ENCODE measurements at regions not wholly inside any gene's neighbourhood (a gene's known extent, or its start where the extent isn't known, plus 50 kb on each side); places are given as distances from the start of the nearest gene placed in this dataset.

DNA sequence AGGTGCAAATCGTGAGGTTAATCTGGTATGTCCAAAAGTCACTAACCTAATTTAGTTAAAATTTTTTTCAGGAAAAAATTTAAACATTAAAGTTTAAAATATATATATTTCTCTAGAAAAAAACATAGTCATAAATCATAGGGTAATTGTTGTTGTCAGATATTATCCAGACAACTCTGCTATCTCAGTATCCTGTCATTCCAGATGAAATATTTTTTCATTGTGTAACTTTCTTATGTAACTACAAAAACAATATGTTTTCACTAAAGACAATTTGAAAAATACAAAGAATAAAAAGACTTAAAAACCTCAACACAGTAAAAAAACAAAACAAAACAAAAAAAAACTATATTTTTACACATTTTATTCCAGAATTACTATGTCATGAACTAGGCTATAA is 57.6 kb downstream of the TENT5A start:
- DNase-seq = no peak

DNA sequence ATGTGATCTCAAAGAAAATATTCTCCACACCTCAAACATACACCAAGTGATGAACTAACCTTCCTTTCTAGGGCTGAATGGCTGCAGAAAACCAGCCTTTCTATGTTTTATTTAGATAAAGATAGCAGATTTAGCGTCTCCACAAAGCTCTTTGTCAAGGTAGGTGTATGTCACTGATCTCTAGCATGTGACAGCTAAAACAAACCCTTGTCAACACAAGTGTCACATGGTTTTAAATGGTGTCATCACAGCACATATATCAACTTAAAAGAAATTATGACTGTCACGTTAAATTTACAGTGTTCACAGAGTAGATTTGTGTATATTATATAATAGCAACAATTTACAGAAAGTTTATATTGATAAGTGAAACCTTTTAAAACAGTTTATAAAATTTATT is 58.3 kb downstream of the TENT5A start:
- DNase-seq = no peak

DNA sequence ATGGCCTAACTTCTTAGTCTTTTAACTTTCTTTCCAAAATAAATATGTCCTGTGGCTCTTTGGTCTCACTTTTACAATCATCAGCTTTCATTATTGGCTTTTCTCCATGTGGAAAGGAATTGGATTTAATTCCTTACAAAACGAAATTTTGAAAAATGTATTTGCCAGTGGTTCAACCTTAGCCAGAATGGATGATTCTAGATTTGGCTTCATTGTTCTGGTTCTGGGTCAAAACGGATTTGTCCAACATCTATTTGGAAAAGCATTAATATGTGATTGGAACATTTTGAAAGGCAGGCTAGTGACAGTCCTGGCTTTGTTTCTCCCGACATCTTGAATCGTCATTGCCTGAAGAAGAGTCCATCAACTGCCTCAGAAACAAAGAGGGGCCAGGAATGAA is 59.2 kb downstream of the TENT5A start:
- DNase-seq = no peak

DNA sequence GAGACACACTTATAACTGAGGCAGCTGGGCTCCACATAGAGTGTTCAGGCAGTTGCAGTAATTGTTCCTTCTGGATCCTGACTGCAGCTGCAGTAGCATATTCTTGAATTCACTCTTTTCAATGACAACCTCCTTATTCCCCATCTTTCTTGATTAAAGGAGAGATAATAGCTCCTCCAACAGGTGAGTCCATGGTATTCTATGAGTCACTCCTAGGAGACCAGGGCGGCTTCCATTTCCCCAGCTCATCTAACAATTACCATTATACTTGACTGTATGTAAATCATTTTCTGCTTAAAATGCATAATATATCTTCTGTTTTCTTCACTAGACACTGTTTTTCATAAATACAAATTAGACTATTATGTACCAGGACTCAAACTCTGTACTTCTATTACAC is 62.4 kb downstream of the TENT5A start:
- DNase-seq = no peak

DNA sequence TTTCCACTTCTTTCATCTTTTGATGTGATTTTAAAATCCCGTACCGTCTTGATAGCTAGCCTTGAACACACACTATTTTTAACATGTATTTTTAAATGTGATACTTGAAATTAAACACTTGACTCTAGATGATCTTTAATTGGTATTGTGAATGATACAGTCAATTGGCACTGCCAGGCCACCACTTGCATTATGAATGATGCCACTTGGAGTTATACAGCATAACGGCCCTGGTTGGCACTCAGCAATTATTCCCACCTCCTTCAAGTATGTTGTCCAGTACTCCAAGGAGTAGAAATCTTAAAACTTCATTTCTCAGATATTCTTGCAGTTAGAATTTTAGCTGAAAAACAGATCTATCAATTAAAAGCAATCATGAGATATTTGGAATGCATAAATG is 62.9 kb downstream of the TENT5A start:
- no peak for DNase-seq

DNA sequence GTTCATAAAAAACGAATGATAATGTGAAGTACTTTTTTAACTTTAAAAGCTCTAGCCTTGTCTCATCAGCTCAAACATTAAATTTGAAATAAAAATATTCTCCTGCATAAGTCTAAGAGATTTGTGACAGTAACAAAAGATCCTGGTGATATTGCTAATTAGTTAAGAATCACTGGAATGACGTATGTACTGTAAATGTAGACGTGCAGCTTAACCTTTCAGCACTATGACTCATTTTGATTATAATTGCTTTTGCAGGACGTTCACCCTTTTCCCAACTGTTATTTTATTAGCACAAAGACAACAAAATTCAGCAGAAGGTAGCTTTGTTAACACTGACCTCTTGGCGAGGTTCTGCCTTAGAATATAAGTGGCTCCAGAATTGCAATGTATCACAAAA is 68.6 kb downstream of the TENT5A start:
- no peak for DNase-seq

DNA sequence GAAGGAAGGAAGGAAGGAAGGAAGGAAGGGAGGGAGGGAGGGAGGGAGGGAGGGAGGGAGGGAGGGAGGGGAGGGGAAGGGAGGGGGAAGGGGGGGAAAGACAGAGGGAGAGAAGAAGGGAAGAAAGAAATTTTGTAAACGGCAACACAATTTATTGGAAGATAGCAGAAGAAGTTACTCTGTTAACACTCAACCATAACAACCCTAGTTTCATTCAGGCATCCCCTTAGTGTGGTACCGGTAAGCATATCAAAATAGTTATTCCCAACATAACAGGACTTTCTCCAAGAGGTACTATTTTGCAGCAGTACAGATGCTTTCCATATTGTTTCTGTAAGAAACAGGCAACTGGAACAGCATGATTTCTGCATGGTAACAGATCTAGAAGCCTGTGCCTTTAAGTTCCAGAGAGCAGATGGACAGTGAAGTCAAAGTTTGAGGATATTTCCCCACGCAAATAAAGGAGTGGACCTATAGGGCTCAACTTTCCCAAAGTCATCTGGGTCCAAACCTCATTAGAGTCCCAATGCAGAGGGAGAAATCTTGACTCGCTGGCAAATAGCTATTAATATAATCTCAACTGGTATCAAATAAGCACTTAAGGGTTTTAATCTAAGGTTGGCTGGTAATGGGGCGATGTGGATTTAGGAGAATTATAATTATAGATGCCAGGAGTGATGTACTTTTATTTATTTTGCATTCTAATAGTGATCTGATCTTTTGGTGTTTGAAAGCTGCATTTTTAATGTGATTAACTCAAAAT is 69.4 kb downstream of the TENT5A start:
- DNase-seq = no peak

DNA sequence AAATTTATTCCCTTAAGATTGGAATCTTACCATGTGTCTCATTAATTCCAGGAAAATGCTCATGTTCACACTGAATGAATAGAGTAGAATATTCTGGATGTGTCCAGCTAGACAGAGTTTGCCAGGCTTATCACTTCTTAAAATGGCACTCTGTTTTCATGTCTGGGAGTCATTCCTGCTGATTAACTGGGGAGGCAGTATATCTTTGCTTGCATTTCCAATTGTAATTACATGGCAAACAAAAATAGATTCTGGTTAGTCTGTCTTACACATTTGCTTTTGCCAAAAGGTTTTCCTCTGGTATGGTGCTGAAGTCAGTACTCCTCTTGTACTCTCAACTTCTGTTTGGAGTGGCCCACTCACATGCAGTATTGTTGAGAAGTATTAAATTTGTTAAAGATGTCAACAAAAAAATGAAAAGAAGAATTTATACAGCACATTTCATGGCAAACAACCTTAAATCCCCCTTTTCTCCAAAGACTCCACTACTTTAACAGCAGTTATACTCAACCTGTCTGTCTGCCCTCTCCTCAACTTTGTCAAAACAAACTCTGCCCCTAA is 70.2 kb downstream of the TENT5A start:
- no peak for DNase-seq

DNA sequence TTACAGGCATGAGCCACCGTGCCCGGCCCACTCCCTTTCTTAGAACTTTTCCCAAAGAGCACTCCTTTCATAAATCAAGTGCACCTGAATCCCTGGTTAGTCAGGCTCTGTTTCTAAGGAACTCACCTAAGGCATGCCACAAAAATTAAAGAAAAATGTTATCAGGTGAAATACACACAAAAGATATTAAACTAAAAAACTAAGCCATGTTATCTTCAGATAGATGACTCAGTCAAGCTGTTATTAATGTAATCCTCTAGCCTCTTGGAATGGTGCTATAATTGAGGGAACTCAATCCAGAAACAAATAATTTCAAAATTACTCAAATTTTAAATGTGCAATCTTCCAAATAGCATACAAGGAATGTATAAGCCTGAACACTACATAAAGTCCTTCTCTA is 83.0 kb downstream of the TENT5A start:
- no peak for DNase-seq

DNA sequence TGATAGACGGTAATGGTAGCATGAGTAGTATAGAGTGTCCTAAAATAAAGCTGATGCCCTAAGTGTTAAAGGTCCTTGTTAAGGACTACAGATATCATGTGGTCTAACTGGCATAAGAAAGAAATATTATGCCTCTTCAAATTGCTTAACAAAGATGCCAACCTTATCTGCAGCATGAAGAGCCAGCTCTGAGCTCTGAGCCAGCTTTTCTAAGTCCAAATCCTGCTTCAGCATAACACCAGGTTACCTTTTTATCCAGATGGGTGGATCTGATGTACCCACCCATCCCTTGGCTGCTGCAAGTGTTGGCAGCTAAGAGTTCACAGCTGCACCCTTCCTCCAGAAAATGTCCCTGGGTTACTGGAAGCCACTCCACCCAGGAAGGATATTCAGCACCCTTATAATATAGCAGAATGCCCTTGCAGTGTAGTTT is 83.8 kb downstream of the TENT5A start:
- DNase-seq = no peak

DNA sequence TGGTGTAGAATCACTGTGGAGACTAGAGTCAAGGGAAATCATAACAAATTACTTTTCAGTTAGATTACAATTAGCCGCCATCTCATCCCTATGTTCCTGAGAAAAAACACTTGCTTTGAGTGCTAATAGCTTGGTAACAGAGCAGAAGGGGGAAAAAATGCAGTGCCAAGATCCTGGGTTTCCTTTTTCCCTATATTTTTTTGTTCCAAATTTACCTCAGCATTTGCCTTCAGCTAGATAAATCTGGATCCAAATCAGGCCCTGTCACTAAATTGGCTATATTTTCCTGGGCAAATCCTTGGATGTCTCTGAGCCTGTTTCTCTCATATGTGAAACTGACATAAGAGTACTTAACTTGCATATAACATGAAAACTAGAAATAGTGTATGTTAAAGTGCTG is 86.0 kb downstream of the TENT5A start:
- no peak for DNase-seq

DNA sequence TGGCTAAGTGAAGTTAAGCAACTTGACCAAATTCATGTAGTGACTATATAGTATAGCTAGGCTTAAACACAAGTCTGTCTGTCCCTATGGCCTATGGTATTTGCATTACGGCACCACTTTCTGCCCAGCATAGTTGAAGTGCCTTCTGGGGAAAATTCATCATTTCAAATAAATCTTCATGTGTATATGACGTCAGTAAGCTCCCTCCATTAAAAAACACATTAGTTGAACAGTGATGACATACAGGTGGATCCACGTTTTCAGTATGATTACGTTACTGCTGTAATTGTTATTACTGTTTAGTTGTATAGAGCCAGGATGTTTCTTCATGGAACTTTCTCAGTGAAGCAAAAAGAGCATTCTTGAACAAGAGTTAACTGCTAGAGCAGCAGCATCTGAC is 96.2 kb downstream of the TENT5A start:
- no peak for DNase-seq

DNA sequence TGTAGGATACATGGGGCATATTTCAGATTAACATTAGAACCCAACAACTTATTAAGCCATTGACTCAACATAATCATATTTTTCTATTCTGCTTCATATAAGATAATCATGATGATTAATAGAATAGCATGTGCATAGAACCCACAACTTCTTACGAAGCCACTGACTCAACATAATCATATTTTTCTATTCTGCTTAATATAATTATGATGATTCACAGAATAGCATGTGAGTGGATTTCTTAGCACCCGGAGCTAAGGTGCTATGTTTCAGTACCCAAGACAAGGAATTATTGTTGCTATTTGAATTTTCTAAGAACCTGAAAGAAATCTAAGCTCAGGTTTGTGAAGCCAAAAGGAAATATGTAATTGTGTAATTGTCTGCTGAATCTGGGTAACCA is 96.8 kb downstream of the TENT5A start:
- DNase-seq = no peak

DNA sequence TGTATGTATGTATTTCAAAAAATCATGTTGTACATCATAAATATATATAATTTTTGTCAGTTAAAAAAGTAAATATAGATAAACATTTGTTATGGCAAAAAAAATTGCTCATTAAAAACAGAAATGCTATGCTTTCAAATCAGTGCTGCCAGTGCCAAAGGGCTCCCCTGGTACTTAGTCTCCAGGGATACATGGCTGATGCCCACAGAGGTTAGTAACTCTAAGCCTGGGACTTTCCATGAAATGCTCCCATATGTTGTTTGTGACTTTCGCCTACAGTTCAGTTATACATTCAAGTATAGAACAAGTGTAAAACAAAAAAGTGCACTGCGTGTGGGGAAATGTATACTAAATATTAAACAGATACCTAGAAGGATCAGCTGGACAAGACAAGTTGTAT is 104.0 kb downstream of the TENT5A start:
- no peak for DNase-seq

DNA sequence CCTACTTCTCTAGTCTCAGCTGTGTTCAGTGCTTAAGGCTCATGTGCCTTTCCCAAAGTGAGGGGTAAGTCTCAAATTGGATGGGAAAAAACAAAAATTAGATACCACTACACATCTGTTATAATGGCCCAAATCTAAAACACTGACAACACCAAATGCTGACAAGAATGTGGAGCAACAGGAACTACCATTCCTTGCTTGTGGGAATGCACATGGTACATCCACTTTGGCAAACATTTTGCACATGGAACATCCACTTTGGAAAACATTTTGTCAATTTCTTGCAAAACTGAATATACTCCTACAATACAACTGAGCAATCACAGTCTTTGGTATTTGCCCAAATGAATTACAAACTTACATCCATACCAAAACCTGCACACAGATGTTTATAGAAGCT is 109.3 kb downstream of the TENT5A start:
- DNase-seq = no peak

DNA sequence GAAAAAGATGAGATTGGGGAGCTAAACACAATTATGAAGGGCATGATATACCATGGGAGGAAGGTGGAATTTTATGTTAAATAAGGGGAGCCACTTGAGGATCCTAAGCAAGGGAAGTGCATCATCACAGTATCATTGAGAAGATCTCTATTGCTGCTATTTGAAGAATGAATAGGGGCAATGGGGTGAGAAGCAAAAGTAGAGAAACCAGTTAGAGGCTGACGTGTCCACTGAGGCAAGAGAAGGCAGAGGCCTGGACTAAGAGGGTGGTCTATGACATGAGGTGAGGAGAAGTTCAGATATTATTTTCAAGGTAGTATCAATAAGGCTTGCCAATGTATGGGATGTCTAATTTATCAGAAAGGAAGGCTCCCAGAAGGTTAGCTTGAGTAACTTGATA is 111.6 kb downstream of the TENT5A start:
- DNase-seq = no peak

DNA sequence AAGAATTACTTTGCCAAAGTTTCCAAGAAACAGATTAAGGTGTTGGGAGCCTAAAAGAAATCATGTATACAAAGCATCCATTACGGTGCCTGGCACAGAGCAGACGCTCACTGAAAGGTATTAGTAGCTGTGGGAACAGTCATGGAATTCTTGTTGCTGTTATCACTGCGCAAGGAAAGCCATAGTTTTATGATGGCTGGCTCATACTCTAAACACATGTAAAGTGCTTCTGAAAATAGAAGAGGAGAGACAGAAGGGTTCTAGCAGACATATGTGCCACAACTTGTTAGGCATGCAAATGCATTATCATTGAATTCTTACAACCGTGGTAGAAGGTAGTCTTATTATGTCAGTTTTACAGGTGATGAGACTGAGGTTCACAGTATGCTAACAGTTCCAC is 112.4 kb downstream of the TENT5A start:
- no peak for DNase-seq

DNA sequence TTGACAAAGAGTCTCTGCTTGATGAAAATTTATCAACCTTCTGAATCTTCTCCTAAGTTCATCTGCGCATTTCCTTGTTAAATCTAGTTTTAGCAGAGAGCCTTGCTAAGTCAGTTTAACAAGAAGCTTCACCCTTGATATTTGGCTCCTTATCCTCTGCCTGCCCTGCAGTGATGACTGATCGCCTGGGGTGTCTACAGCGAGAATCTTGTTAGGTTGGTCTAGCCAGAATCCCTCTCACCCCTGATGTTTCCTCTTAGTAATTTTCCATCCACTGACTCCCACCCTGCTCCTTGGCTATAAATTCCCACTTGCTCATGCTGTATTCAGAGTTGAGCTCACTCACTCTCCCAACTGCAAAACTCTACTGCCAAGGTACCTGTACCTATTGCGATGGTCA is 114.1 kb downstream of the TENT5A start:
- DNase-seq = no peak

DNA sequence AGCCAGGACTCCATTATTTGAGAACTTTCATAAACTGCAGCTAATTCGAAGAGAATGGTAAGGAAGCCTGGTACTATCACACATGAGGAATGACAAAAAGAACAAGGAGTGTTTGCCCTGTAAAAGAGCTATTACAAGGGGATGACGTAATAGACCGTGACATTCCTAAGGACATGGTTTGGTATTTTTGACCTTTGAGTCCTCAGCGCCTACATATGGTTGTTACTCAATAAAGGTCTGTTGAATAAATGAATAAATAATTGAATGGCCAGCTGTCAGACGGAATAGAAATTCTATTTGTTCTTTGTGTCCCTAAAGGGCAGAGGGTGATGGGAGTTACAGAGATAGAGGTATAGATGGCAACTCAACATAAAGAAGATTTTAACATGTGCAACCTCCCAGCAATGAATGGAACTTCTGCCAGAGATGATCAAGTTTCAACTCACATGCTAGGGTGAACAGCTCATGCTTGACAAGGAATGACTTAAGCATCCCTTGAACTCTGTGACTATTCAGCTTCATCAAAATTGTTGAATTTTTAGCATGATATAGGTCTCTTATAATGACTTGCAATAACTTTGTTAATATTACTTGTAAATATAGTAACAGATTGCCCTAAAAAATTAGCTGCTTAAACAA is 115.4 kb downstream of the TENT5A start:
- DNase-seq = no peak

DNA sequence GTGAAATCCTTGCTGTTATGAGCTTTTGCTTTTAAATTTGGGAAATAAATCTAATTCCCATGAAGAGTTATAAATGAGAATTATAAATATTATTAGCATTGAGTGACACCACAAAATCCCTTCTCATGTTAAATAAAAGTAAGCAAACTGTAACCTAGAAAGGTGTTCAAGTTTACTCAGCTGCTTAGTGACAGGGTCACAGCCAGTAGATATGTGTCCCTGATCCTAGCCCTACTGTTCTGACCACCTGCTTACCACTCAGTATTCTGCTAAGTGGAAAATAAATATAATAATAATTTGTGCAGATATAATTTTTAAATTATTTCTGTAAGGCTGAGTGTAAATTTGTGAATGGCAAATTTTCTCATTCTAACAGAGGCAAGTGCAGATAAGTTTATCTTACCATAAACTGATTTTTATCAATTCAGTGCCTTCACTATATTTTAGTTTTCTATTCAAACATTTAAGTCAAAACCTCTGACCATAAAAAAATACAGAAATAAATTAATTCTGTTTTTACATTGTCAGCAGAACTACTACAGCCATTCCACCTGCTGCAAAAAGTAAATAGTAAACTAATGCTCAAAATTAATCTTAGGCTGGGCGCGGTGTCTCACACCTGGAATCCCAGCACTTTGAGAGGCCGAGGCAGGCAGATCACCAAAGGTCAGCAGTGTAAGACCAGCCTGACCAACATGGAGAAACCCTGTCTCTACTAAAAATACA is 118.2 kb downstream of the TENT5A start:
- DNase-seq = no peak

DNA sequence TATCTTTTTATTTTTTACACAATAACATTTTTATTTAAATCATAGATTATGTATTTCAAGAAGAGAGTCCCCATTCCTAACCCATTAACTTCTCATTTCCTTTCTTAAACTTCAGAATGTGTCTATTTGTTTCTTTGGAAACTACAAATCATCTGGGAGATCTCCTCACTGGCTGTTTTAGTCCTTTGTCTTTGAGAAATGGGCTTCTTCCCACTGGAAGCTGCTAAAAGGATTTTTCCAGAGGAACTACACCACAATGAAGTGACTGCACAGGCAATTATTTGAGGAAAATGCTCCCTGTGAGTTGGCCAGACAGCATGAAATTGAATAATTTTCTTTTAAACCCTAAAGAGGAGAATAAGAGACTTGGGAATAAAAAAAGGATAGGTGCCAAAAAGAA is 119.1 kb downstream of the TENT5A start:
- DNase-seq = no peak

DNA sequence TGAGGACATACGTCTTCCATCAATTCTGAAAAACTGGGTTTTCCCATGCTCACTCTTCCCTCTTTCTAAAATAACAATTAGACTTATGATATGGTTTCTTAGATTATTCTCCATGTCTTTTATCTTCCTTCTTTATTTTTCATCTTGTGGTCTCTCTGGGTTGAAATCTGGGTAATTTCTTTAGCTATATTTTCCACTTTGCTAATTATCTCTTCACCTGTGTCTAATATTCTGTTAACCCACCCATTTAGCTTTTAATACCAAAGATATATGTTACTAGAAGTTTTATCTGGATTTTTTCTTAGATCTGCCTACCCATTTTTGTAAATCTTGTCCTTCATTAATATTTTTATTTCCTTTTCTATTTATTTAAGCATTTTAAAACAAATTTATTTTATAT is 121.8 kb downstream of the TENT5A start:
- DNase-seq = no peak

DNA sequence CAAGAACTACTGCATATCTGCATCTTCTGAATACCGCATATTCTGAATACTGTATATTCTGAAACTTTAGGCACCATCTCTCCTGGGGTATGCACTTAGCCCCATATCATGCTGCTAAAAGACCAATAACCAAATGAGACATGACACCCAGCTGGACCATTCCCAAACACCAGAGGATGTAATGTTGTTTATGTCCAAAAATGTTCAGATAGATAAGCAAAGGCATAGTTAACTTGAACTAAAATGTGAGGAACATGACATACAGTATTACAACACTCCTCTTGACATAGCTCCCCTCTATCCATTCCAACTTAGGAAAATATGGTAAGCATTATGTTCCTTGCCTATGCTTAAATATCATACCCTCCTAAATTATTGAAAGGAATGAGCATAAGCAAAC is 127.3 kb downstream of the TENT5A start:
- no peak for DNase-seq

DNA sequence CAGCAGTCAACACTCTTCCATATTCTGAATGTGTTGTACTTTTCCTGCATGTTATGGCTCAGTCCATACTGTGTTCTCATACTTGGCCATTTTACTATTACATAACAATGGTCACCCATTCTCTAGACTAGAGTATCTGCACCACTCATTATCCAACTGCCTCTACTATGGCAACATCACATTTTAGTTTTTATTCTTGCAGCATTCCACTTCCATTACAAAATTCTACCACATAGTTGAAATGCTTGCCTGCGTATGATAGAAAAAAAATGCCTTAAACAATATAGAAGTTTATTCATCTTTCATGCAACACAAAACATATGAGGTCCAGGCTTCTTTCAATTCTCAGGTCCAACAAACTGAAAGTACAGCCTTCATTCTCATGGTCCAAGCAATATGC is 128.0 kb downstream of the TENT5A start:
- DNase-seq = no peak

Measured in CD4-positive, alpha-beta T cell treated with Interleukin-1 beta for 1 hour (primary cell).